ENCODE measurements at regions not wholly inside any gene's neighbourhood (a gene's known extent, or its start where the extent isn't known, plus 50 kb on each side); places are given as distances from the start of the nearest gene placed in this dataset.

GRCh38 chr5:115685490-115685889 is 59.7 kb upstream of the TMED7 start:
- no peak for DNase-seq
- Mint-ChIP-seq H3K9me3 (no peaks in the 10 kb centered on the region), H3K4me3 (no peak overlapping the region), H3K27me3 (peaks cover 14% of the 10 kb centered on the region), H3K4me1 (ENCODE audit: low read depth) (no peaks in the 10 kb centered on the region), H3K36me3 (no peaks in the 10 kb centered on the region), H3K27ac (no peak overlapping the region)
- POLR2A ChIA-PET: no interaction called here
- intact Hi-C loops (cut with micrococcal nuclease): no loop called here
- CTCF ChIA-PET: no interaction called here

- no peaks in the 10 kb centered on the region for H3K36me3 Mint-ChIP-seq
- H3K27ac Mint-ChIP-seq: no peak overlapping the region
- H3K4me1 Mint-ChIP-seq (ENCODE audit: low read depth): no peaks in the 10 kb centered on the region
- POLR2A ChIA-PET: no interaction called here
- intact Hi-C loops (cut with micrococcal nuclease): no loop called here
- no peak overlapping the region for H3K4me3 Mint-ChIP-seq
- H3K27me3 Mint-ChIP-seq: peaks cover 13% of the 10 kb centered on the region
- DNase-seq: no peak
- CTCF ChIA-PET: no interaction called here
- H3K9me3 Mint-ChIP-seq: no peaks in the 10 kb centered on the region
Observed at GRCh38 chr5:115684513-115685037, 58.7 kb upstream of the TMED7 start.

DNA sequence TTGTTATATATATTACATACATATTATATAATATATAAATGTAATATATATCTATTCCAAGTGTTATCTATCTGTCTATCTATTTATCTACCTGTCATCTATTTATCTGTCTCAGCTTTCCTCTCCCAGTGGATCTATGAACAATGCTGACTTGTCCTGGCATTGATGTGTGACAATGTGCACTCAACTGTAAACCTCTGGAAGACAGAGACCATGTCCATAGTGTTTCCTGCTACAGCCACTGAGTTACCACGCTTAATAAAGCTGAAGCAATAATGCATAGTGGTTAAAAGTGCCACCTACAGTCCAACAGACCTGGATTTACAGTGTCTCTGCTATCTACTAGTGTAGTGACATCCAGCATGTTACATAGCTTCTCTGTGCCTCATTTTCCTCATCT is 57.2 kb upstream of the TMED7 start:
- ChIA-PET CTCF (no interaction called here), POLR2A (no interaction called here)
- Mint-ChIP-seq H3K9me3 (no peaks in the 10 kb centered on the region), H3K27ac (no peak overlapping the region), H3K36me3 (no peaks in the 10 kb centered on the region), H3K4me3 (no peak overlapping the region), H3K4me1 (ENCODE audit: low read depth) (no peaks in the 10 kb centered on the region), H3K27me3 (peaks cover 10% of the 10 kb centered on the region)
- intact Hi-C loops (cut with micrococcal nuclease): no loop called here
- no peak for DNase-seq

Data from activated CD4-positive, alpha-beta memory T cell treated with anti-CD3 and anti-CD28 coated beads for 36 hours (primary cell).